HG02840 (cell line): ENCODE measurements at regions not wholly inside any gene's neighbourhood (a gene's known extent, or its start where the extent isn't known, plus 50 kb on each side); places are given as distances from the start of the nearest gene placed in this dataset.
"Not testable (repeated sequence)": the region's sequence is repeated elsewhere in the genome, so short reads cannot be mapped to it uniquely, and the experiment has no call there.

Experiments used
- ATAC-seq: cut with Tn5 transposase; IDR thresholded peaks from one replicate; pipeline ENCODE4 v1.9.1; 2021; ENCODE audit warnings: mild to moderate bottlenecking, moderate library complexity, moderate number of reproducible peaks; ENCODE audit not compliant: unreplicated experiment, low FRiP score

DNA sequence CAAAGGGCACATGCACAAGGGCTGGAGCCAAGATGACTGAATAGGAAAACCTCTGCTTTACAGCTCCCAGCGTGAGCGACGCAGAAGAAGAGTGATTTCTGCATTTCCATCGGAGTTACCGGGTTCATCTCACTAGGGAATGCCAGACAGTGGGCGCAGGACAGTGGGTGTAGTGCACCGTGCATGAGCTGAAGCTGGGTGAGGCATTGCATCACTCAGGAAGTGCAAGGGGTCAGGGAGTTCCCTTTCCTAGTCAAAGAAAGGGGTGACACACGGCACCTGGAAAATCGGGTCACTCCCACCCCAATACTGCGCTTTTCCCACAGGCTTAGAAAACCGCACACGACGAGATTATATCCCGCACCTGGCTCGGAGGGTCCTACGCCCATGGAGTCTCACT is 64.5 kb upstream of the HTR1E start:
- not testable (repeated sequence) for ATAC-seq

DNA sequence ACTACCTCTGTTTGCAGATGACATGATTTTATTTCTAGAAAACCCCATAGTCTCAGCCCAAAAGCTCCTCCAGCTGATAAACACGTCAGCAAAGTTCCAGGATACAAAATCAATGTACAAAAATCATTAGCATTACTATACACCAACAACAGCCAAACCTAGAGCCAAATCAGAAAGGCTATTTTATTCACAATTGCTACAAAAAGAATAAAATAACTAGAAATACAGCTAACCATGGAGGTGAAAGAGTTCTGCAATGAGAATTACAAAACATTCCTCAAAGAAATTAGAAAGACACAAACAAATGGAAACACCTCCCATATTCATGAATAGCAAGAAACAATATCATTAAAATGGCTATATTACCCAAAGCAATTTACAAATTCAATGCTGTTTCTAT is 65.6 kb upstream of the HTR1E start:
- no peak for ATAC-seq

DNA sequence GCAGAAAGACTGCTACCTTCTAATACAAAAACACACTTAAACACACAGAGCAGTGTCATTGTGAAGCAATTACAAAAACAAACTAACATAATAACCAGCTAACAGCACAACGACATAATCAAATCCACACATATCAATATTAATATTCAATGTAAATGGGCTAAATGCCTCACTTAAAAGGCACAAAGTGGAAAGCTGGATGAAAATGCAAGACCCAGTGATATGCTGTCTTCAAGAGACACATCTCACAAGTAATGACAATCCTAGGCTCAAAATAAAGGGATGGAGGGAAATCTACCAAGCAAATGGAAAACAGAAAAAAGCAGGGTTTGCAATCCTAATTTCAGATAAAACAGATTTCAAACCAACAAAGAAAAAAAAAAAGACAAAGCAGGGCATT is 67.8 kb upstream of the HTR1E start:
- ATAC-seq, result no peak

DNA sequence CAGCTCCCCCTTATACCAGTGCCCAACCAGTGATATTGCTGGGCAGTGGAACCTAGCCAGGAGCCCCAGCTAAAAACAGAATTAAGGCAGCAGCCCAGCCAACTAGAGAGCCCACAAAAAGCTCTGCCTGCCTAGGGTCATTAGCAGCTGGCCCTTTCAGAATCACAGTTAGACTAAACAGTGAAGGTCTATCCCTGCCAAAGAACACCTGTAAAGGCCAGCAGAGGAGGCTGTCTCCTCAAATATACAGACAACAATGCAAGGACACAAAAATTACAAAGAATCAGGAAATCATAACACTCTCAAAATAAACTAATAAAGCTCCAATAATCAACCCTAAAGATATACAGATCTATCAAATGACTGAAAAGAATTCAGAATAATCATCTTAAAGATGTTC is 77.8 kb upstream of the HTR1E start:
- ATAC-seq, result no peak

DNA sequence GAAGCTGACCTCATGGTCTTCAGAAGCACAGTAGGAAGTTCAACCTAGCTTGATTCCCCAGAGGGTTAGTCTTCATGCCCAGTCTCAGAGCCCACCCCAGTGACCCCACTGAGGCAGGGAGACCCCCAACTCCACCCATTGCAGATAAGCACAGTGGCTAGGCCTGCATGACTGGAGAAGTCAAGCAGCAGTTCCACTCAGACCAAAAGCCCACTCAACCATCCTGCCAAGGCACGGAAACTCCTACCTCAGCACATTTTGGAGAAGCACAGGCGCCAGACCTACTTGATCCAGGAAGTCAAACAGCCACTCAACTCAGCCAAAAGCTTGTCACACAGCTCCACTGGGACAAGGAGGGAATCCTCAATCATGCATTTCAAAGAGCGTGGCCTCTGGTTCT is 78.4 kb upstream of the HTR1E start:
- ATAC-seq, result no peak

DNA sequence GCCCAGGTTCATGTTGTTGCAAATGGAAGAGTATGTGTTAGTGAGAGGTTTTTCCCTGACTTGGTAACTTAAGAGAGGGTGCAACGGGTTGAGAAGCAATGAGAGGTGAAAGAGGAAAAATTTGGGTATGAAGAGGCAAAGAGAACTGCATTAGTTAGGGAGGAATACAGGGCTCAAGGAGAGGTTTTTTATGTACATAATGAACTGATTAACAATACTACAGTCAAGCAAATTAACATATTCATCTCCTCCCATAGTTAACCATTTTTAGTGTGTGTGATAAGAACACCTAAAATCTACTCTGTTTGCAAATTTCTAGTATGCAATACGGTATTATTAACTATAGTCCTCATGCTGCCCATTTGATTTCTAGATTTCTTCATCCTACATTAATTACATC is 79.5 kb upstream of the HTR1E start:
- no peak for ATAC-seq

DNA sequence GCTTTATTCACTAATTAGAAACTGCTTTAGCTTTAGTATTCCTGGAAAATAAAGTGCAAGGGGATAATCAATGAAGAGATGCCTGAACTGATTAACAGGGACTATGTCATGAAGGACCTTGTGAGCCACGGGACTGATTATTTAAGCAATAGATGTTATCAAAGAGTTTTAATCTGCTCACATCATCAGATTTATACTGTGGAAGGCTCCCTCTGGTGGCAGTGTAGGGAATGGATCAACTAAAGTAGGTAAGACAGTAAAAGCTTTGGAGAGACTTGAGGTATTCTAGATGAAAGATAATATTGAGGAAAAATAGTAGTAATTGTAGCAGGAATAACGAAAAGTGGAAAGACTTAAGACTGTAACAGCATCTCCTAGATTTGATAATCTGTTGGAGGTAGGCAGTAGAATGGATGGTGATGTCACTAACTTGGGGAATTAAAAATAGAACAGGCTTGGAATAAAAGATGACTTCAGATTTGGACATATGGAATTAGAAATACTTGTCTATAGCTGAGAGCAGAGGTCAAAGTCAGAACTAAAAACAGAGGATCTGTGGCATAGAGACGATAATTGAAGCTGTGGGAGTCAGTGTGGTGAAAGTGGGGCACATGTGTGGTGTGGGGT is 80.3 kb upstream of the HTR1E start:
- ATAC-seq, result no peak

DNA sequence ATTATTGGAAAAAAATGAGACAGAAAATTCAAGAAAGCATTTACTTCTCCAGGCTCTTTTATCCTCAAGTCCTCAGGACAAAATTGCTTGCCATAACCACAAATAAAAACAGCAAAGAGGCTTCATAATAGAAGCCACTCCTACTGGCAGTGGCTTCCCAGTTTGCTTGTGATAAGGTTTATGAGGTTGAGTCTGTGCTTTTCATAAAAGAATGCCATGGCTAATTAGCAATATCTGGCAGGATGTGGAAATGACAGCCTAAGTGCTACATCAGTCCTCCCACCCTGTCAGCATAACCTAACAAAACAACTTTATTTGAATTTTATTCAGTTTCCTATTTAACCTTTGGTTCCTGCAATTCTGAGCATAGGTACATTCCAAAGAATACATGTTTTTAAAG is 80.9 kb upstream of the HTR1E start:
- ATAC-seq, result no peak

DNA sequence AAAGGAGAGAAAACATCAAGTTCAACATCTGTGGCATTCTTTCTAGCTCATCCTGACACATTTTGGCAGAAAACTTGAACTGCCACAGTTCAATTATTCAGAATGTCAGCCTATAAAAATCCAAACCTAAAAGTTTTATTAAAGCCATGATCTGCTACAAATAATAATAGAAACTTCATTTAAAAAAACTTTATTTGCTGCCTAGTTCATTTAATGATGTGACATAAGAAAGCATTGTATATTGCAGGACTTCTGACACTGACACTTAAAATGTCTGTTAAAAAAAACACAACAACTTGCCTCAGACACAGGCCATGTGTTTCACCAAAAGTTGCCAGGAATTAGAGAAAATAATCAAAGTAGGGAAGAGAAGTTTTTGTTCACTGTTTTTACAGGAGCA is 88.3 kb upstream of the HTR1E start:
- ATAC-seq, result no peak

DNA sequence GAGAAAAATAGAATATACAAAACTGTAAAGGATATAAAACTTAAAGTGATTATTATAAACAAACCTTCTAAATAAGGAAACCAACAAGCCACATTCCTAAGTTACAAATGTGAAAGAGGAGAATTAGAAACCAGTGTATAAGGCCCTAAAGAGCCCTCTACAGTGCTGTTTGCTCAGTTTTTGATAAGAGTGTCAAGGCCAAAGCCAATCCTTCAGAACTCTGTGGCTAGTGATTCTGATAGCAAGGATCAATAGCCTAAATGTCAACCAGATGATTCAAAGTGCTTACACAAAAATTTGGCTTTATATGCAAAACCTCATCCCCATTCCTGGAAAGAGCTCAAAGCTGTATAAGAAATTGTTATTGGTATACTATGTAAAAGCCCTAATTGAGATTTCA is 104.6 kb upstream of the HTR1E start:
- no peak for ATAC-seq

DNA sequence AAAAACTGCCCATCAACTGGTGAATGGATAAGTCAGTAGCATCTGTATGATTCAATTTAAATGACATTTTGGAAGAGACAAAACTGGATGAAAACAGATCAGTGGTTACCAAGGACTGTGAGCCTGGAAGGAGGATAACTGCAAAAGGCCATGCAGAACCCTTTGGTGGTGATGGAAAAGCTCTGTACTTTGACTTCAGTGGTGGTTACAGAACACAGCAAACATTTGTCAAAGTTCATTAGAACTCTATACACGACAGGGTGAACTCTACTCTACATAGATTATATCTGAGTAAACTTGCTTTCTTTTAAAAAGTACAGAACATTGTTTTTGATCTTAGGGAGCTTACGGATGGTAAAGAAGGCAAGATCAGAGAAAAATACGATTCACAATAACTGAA is 111.9 kb upstream of the HTR1E start:
- ATAC-seq, result no peak

DNA sequence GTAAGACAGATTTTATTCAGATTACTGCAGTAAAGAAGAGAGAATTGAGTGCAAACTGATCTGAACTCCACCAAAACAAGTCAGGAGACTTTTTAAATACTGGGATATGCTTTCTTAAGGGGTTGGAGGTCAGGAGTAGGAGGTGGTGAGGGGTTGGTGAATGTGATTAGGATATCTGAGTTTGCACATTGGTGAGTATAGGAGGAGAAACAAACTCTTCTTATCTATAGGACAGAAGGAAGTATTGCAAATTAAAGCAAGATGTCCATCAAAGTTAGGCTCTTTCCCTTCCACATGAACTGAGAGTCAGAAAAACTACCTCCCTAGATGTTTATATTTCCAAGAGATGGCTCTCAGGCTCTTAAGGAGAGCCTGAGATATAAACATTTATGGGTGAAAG is 114.6 kb upstream of the HTR1E start:
- no peak for ATAC-seq

DNA sequence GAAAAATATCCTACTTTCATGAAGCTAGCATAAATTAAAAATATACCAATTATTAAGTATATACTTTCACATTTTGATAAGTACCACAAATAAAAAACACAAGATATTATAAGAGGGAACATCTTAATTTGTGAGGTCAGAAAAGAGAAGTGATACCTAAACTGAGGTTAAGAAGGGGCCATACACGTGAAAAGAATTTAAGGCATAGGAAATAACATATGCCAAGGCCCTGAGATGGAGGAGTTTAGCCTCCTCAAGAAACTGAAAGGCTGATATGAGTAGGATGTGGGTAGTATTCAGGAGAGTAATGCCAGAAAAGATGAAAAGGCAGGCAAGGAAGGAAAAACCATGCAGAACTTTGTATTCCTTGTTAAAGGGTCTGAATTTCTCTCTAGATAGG is 116.6 kb upstream of the HTR1E start:
- ATAC-seq, result no peak

DNA sequence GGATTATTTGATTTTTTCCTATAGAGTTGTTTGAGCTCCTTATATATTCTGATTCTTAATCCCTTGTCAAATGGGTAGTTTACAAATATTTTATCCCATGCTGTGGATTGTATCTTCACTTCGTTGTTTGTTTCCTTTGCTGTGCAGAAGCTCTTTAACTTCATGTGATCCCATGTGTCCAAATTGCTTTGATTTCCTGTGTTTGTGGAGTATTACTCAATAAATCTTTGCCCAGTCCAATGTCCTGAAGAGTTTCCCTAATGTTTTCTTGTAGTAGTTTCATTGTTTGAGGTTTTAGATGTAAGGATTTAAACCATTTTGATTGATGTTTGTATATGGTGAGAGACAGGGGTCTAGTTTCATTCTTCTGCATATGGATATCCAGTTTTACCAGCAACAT is 143.7 kb upstream of the HTR1E start:
- no peak for ATAC-seq

DNA sequence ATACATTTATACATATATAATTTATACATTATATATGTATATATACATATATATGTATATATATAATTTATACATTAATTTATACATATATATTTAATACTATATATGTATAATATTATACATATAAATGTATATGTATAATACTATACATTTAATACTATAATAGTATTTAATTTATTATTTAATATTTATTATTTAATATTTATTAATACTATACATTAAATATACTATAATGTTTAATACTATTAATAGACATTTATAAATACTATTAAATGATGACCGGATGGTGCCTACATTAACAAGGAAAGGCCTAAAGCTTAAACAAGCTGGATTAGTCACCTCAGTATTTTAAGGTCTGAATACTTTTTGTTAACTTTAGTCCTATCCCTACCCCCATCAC is 145.9 kb upstream of the HTR1E start:
- no peak for ATAC-seq

DNA sequence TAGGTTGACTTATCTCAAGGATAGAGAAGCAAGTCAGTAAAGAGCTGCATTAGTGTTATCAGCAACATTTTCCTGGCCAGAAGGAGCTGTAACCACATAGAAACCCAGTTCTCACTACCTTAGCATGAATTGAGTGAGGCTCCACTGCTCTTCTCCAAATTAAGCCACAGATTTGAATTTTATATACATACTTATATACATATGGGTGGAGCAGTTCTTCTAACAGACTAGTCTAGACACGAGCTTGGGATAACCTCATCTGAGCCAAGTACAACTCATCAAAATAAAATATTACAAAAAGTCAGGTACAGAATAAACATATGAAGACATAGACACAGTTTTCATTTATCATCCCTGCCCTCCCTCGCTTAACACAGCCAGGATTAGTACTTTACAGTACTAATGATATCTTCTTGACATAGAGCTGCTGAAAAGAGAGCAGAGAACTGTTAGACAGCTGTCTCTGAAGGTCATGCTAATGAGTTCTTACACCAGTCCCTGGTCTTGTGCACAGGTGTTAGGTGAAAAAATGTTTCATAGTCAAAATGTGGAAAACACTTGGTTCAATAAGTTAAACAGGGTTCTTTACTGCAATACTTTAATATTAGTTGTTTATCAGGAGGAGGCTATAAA is 147.4 kb upstream of the HTR1E start:
- no peak for ATAC-seq

DNA sequence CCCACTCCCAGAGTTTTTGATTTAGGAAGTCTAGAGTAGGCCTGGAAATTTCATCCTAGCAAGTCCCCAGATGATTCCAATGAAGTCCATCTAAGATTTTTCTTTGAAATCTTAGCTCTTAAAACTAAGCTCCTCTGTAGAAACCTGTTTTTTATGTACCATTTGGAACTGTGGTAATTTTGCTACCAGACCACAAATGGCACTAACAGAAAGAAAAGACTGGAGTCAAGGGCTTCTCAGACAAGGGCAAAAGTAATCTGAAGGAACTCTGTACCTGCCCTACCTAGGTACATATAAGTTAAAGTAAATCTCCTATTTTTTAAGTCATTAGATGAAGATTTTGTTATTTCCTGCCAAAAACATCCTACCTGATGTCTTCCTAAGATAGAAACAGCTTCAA is 155.0 kb upstream of the HTR1E start:
- ATAC-seq, result no peak

DNA sequence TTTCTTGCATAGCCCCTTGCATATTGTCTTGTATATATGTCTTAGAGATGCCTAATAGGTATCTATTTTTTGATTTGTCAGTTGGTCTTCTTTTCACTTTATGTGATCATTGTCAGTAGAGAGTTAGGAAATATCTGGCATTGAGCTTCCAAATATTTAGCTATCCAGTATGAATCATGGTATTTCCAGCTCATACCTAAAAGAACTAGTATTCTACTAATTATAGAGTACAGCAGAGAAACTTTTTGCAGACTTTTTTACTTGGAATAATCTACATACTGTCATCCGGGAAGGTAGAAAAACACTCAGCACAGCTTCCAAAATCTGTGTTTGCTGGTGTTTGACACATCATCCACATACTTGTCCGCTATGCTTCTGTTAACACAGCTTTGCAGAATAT is 156.4 kb upstream of the HTR1E start:
- no peak for ATAC-seq

DNA sequence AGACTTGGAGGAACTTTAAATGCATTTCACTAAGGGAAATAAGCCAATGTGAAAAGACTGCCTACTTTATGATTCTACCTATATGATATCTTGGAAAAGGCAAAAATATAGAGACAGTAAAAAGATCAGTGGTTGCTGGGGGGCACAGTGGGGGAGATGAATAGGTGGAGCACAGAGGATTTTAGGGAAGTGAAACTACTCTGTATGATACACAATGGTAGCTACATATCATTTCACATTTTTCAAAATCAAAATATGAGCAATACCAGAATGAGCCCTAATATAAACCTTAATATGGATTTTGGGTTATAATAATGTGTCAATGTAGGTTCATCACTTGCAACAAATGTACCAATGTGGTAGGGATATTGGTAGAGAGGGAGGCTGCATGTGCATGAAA is 161.4 kb upstream of the HTR1E start:
- ATAC-seq, result no peak

DNA sequence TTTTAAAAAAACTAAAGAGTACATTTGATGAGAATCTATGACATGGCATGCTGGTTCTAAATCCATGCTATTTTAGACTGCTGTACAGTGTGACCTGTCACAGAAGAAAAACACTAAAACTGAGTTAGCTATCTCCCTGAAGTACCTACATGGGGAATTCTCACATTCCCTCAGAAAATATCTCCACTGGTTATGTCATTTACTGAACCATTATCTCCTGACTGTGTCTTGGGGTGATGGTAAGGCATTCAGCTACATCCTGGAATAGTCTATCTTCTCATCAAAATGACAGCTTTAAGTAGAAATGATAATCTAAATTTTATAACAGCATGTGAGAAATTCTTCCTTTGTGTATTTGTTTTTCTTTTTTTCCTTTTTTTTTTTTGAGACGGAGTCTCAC is 172.1 kb upstream of the HTR1E start:
- ATAC-seq, result no peak

DNA sequence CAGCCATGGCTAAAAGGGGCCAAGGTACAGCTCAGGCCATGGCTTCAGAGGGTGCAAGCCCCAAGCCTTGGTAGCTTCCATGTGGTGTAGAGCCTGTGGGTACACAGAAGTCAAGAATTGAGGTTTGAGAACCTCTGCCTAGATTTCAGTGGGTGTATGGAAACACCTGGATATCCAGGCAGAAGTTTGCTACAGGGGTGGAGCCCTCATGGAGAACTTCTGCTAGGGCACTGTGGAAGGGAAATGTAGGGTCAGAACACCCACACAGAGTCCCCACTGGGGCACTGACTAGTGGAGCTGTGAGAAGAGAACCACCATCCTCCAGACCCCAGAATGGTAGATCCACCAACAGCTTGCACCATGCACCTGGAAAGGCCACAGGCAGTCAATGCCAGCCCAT is 177.4 kb upstream of the HTR1E start:
- ATAC-seq, result not testable (repeated sequence)

DNA sequence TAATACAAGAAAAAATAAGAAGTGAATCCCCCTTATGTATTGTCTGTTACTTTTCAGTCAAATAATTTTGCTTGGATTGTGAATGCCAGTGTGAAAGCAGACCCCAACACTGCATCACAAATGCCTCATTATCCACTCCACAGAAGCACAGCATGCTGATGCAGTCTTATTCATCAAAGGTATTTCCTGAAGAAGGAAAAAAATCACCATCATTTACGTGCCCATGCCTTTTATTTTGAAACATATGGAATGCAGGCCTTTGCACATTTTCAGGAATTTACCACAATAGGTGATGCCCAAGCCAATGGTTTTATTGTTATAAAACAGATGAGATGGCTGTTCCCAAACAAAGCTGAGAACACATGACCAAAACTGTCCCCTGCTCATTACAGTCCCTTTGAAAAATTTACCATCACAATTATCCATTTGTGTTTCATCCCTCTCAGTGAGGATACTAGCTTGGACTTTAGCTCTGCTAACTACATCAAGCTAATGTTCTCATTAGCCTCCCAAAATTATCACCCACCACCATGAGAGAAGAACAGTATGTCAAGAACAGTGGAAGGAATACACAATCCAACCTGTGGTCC is 180.6 kb upstream of the HTR1E start:
- no peak for ATAC-seq
